Karpas-422 (cell line): ENCODE measurements at regions not wholly inside any gene's neighbourhood (a gene's known extent, or its start where the extent isn't known, plus 50 kb on each side); places are given as distances from the start of the nearest gene placed in this dataset.

Experiments
- DNase-seq: peaks from one replicate; pipeline ENCODE4 v3.0.0-alpha.2; 2015
- H2AFZ ChIP-seq: fragments of 200-600 bp; sonication (generic); 2 replicates; pipeline ENCODE4 v1.6.1; 2014; ENCODE audit warnings: antibody characterized with exemption, low read length, mixed read lengths
- H3K27ac ChIP-seq: fragments of 200-600 bp; sonication (generic); 2 replicates; pipeline ENCODE4 v1.5.1; 2014; ENCODE audit warnings: mild to moderate bottlenecking, low read length, moderate library complexity
- H3K27me3 ChIP-seq: fragments of 200-600 bp; sonication (generic); 2 replicates; pipeline ENCODE4 v1.6.1; 2014; ENCODE audit warnings: low read length, mixed read lengths
- H3K36me3 ChIP-seq: fragments of 200-600 bp; sonication (generic); 2 replicates; pipeline ENCODE4 v1.6.1; 2014; ENCODE audit warnings: low read length, mixed read lengths; ENCODE audit not compliant: insufficient read depth
- H3K4me1 ChIP-seq: fragments of 200-600 bp; sonication (generic); 2 replicates; pipeline ENCODE4 v1.6.1; 2014; ENCODE audit warnings: mild to moderate bottlenecking, low read length, mixed read lengths
- H3K4me2 ChIP-seq: fragments of 200-600 bp; sonication (generic); 2 replicates; pipeline ENCODE4 v1.6.1; 2014; ENCODE audit warnings: low read length, low read depth, mild to moderate bottlenecking; ENCODE audit not compliant: poor library complexity, severe bottlenecking
- H3K4me3 ChIP-seq: fragments of 200-600 bp; sonication (generic); 2 replicates; pipeline ENCODE4 v1.5.1; 2014; ENCODE audit warnings: mild to moderate bottlenecking, antibody characterized with exemption, low read length, mixed read lengths
- H3K79me2 ChIP-seq: fragments of 200-600 bp; sonication (generic); 2 replicates; pipeline ENCODE4 v1.6.1; 2014; ENCODE audit warnings: mild to moderate bottlenecking, low read length, mixed read lengths
- H3K9ac ChIP-seq: fragments of 200-600 bp; sonication (generic); 2 replicates; pipeline ENCODE4 v1.6.0; 2014; ENCODE audit warnings: low read length
- H3K9me2 ChIP-seq: fragments of 200-600 bp; sonication (generic), shearing (Covaris generic); replicated peaks from 2 replicates; pipeline ENCODE4 v1.6.0; 2014; ENCODE audit warnings: mild to moderate bottlenecking, low read length, moderate library complexity; ENCODE audit not compliant: insufficient read depth
- H3K9me3 ChIP-seq: fragments of 300-700, 200-600 bp; sonication (generic); 2 replicates; pipeline ENCODE4 v1.6.1; 2014; ENCODE audit warnings: low read length, mixed read lengths
- H4K20me1 ChIP-seq: fragments of 200-600 bp; sonication (generic); 2 replicates; pipeline ENCODE4 v1.6.1; 2014; ENCODE audit warnings: mild to moderate bottlenecking, antibody characterized with exemption, low read length, low read depth; ENCODE audit not compliant: insufficient read depth

DNA sequence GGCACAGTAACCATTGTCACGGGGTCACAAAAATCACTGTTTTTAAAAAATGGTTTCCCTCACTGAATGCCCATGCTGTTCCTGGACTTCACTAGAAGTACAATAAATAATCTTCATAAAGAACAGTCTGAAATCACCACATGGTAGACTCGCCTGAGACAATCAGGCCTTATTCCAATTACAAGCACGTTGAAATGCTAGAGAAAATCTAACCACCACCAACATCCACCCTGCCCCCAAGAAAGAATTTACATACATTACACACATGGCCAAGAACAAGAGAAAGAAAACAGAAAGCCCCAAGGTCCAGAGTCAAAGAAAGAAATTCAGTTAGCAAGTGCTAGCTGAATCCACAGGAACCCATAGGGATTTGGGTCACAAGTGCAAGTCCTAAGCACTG, 107.0 kb upstream of the ERG start:
- Histone ChIP-seq H4K20me1 (no peaks in the 10 kb centered on the region), H3K4me2 (no peak overlapping the region), H3K27me3 (no peaks in the 10 kb centered on the region), H3K36me3 (no peaks in the 10 kb centered on the region), H3K9me2 (no peaks in the 10 kb centered on the region), H2AFZ (no peak overlapping the region), H3K27ac (no peak overlapping the region), H3K4me1 (no peaks in the 10 kb centered on the region), H3K4me3 (no peak overlapping the region), H3K9ac (no peak overlapping the region), H3K79me2 (no peaks in the 10 kb centered on the region), H3K9me3 (no peaks in the 10 kb centered on the region)
- no peak for DNase-seq

DNA sequence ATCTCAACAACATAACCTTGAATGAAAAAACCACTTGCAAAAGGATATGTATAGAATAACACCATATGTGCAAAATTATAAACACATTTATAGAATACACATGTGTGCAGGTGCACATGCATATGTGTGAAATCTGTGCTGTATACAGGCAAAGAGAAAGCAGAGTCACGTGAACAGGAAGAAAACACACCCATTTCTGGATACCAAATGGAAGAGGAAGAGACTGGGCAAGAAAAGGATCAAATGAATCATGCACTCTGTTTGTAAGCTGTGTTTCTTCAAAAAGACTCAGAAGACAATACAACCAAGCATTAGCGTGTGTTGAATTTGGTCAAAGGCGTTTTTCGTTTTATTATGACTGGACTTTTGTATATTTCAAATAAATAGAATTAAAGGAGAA, 111.3 kb upstream of the ERG start:
- no peak for DNase-seq
- H3K36me3 ChIP-seq: no peaks in the 10 kb centered on the region
- no peak overlapping the region for H3K9ac ChIP-seq
- no peaks in the 10 kb centered on the region for H3K79me2 ChIP-seq
- no peak overlapping the region for H3K4me3 ChIP-seq
- no peak overlapping the region for H2AFZ ChIP-seq
- no peak overlapping the region for H3K4me2 ChIP-seq
- H3K9me3 ChIP-seq: no peaks in the 10 kb centered on the region
- H3K9me2 ChIP-seq: no peaks in the 10 kb centered on the region
- H3K27ac ChIP-seq: no peak overlapping the region
- no peaks in the 10 kb centered on the region for H4K20me1 ChIP-seq
- no peaks in the 10 kb centered on the region for H3K4me1 ChIP-seq
- H3K27me3 ChIP-seq: no peaks in the 10 kb centered on the region

DNA sequence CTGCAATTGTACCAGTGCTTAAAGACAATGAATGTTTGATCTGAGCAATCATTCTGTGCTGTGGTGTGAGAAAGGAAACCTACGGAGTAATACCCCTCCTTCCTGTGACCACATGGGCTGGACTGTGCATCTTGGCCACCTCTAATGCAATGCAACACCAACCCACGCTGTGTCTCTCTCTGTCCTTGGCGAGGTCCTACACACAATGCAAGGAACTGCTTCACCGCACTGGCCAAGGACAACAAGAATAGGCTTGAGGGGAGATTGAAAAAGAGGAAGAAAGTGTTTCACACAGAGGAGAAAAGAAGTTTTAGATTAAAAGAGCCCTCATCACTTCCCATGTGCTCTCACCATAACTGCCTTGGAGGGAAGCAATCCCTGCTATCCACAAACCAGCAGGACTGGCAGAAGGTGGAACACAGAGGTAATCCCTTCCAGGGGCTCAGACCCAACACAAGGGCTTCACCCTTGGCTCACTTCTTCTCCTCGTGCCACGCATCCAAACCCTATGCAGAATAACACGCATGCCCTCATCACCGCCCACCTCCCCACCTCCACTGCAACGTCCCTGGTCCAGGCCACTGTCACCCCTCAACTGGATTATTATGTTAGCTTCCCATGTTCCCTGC, 112.5 kb upstream of the ERG start:
- no peaks in the 10 kb centered on the region for H3K9me3 ChIP-seq
- H3K4me3 ChIP-seq: no peak overlapping the region
- H3K36me3 ChIP-seq: no peaks in the 10 kb centered on the region
- H3K4me1 ChIP-seq: no peaks in the 10 kb centered on the region
- no peak overlapping the region for H3K9ac ChIP-seq
- DNase-seq: no peak
- no peaks in the 10 kb centered on the region for H3K79me2 ChIP-seq
- no peak overlapping the region for H2AFZ ChIP-seq
- no peak overlapping the region for H3K27ac ChIP-seq
- H3K9me2 ChIP-seq: no peaks in the 10 kb centered on the region
- no peak overlapping the region for H3K4me2 ChIP-seq
- no peaks in the 10 kb centered on the region for H4K20me1 ChIP-seq
- H3K27me3 ChIP-seq: no peaks in the 10 kb centered on the region

DNA sequence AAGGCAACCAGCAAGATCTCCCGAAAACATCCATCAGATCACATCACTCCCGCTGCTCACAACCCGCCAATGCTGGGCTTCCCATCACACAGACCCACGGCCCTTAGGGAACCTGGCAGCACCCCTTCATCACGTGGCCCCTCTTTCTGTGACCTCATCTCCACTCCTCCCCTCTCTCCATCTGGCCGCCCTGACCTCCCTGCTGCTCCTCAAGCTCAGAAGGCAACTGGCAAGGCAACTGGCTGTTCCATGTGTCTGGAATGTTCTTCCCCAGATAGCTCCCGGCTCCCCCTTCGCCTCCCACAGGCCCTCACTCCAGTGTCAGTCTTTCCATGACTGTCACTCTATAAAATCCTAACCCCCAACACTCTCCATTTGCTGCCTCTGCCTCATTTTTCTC, 113.0 kb upstream of the ERG start:
- DNase-seq: no peak
- no peak overlapping the region for H2AFZ ChIP-seq
- no peak overlapping the region for H3K9ac ChIP-seq
- no peaks in the 10 kb centered on the region for H4K20me1 ChIP-seq
- no peaks in the 10 kb centered on the region for H3K9me3 ChIP-seq
- H3K36me3 ChIP-seq: no peaks in the 10 kb centered on the region
- no peak overlapping the region for H3K4me2 ChIP-seq
- no peak overlapping the region for H3K4me3 ChIP-seq
- H3K9me2 ChIP-seq: no peaks in the 10 kb centered on the region
- H3K27me3 ChIP-seq: no peaks in the 10 kb centered on the region
- no peak overlapping the region for H3K27ac ChIP-seq
- no peaks in the 10 kb centered on the region for H3K4me1 ChIP-seq
- H3K79me2 ChIP-seq: no peaks in the 10 kb centered on the region

DNA sequence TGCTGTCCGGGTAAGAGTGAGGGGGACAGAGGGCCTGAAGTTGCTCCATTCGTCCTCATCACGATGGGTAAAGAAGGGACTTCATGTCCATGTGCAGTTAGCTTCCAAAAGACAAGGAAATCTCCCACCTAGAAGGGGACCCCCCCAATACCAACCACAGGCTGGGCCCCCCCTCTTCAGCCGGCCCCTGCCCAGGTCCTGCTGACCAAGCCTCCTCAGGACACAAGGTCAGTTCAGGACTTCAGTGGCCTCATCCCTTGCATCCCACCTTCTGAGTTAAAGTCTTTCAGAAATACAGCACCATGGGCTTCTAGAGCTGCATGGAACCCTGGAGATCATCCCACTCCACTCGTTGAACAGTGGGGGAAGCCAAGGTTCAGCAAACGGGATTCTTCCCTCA, 115.4 kb upstream of the ERG start:
- Histone ChIP-seq H3K9ac (no peak overlapping the region), H3K36me3 (no peaks in the 10 kb centered on the region), H3K4me3 (no peak overlapping the region), H2AFZ (no peak overlapping the region), H3K79me2 (no peaks in the 10 kb centered on the region), H4K20me1 (no peaks in the 10 kb centered on the region), H3K27me3 (no peaks in the 10 kb centered on the region), H3K4me2 (no peak overlapping the region), H3K27ac (no peak overlapping the region), H3K4me1 (no peaks in the 10 kb centered on the region), H3K9me3 (no peaks in the 10 kb centered on the region), H3K9me2 (no peaks in the 10 kb centered on the region)
- DNase-seq: no peak

DNA sequence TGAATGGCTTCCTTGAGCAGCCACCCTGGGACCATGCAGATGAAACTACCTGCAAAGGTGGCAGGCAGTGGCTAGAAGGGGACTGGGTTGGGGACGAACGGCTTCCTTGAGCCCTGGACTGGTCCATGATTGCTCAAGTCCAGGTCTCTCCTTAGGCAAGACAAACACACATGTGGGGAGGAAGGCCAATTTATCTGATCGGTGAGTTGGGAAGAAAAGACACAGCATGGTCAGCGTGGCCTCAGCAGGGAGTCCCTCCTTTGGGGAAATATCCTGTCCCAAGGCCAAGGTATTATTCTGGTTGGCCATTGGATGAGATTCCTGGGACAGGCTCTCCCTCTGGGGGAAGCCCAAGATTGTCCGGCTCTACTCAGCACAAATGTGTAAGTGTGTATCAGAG, 116.3 kb upstream of the ERG start:
- H3K4me2 ChIP-seq: no peak overlapping the region
- H3K9ac ChIP-seq: no peak overlapping the region
- H4K20me1 ChIP-seq: no peaks in the 10 kb centered on the region
- DNase-seq: no peak
- no peaks in the 10 kb centered on the region for H3K9me2 ChIP-seq
- H3K79me2 ChIP-seq: no peaks in the 10 kb centered on the region
- H3K4me1 ChIP-seq: no peaks in the 10 kb centered on the region
- no peak overlapping the region for H3K27ac ChIP-seq
- H3K4me3 ChIP-seq: no peak overlapping the region
- H2AFZ ChIP-seq: no peak overlapping the region
- no peaks in the 10 kb centered on the region for H3K27me3 ChIP-seq
- no peaks in the 10 kb centered on the region for H3K36me3 ChIP-seq
- H3K9me3 ChIP-seq: no peaks in the 10 kb centered on the region

DNA sequence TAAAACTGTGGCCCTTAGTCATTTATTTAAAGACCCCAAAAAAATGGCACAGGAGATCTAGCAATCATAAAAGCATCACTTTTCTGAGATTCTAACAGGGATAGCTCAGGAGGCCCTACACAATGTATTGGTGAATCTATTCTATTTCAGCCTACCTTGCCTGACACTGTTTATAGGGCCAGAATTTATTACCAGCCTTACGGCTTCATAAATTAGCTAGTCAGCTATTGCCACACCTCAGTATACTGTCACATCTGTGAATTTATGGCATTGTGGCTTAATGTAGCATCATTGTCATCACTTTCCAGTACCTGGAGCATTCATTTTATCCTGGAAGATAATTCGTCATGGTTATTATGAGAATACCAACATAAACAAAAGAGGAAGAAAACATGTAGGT, 121.2 kb upstream of the ERG start:
- H3K27ac ChIP-seq: no peak overlapping the region
- H4K20me1 ChIP-seq: no peaks in the 10 kb centered on the region

DNA sequence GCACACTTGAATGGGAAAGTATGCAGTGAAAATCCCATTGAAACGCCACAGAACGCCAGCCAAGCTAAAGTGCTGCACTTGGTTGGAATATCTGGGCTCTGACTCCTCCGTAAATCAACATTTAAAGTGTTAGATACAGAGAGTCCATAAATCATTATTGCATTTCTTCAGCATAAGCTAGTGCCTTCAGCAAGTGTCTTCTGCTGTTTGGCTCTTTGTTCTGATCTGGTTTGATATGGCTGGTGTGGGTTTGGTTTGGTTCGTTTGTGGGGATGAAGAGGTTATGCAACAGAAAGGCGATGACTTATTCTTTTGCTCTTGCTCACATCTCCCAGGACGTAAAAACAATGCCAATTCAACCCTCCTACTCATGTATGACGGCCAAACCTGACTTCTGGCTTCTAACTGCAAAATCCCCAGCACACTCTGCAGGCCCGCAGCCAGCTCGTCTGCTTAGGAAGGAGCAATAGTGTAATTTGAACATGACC, 121.8 kb upstream of the ERG start:
- DNase-seq: no peak
- no peaks in the 10 kb centered on the region for H3K27me3 ChIP-seq
- no peak overlapping the region for H3K9ac ChIP-seq
- H4K20me1 ChIP-seq: no peaks in the 10 kb centered on the region
- no peaks in the 10 kb centered on the region for H3K36me3 ChIP-seq
- no peak overlapping the region for H2AFZ ChIP-seq
- H3K4me3 ChIP-seq: no peak overlapping the region
- H3K4me1 ChIP-seq: no peaks in the 10 kb centered on the region
- no peaks in the 10 kb centered on the region for H3K9me2 ChIP-seq
- H3K27ac ChIP-seq: no peak overlapping the region
- H3K4me2 ChIP-seq: no peak overlapping the region
- H3K9me3 ChIP-seq: no peaks in the 10 kb centered on the region
- no peaks in the 10 kb centered on the region for H3K79me2 ChIP-seq

More for the DNA sequence above, 121.2 kb upstream of the ERG start:
- no peak overlapping the region for H3K4me3 ChIP-seq
- H3K9me3 ChIP-seq: no peaks in the 10 kb centered on the region
- H3K9me2 ChIP-seq: no peaks in the 10 kb centered on the region
- H3K27me3 ChIP-seq: no peaks in the 10 kb centered on the region
- no peak for DNase-seq
- H3K79me2 ChIP-seq: no peaks in the 10 kb centered on the region
- H3K4me2 ChIP-seq: no peak overlapping the region
- H3K9ac ChIP-seq: no peak overlapping the region
- no peaks in the 10 kb centered on the region for H3K4me1 ChIP-seq
- no peak overlapping the region for H2AFZ ChIP-seq
- no peaks in the 10 kb centered on the region for H3K36me3 ChIP-seq

DNA sequence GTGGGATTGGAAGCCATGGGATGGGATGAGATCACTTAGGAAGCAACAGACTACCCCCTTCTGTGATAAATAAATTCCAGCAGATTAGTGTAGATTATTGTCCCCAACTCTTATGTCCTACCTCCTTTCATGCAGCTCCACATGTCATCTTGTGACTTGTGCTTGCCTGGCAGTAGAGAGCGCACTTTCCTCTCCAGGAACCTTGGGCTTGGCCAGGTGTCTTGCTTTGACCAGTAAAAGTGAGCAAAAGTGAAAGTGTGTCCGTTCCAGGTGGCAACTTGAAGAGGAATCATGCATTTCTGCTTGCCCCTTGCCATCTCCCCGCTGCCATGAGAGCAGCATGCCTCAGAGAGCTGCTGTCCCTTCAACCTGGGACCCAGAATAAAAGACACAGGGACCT, 122.9 kb upstream of the ERG start:
- Histone ChIP-seq H3K9me2 (no peaks in the 10 kb centered on the region), H4K20me1 (no peaks in the 10 kb centered on the region), H3K36me3 (no peaks in the 10 kb centered on the region), H2AFZ (no peak overlapping the region), H3K79me2 (no peaks in the 10 kb centered on the region), H3K4me2 (no peak overlapping the region), H3K4me1 (no peaks in the 10 kb centered on the region), H3K9me3 (no peaks in the 10 kb centered on the region), H3K4me3 (no peak overlapping the region), H3K27me3 (no peaks in the 10 kb centered on the region), H3K9ac (no peak overlapping the region), H3K27ac (no peak overlapping the region)
- DNase-seq: no peak
